ENCODE measurements at regions not wholly inside any gene's neighbourhood (a gene's known extent, or its start where the extent isn't known, plus 50 kb on each side); places are given as distances from the start of the nearest gene placed in this dataset.

GRCh38 chr19:28878862-28879566 lies 333.9 kb downstream of the UQCRFS1 start:
- no peak for ATAC-seq
- CTCF ChIA-PET, result interaction anchor here (0.8 to 2.8 kb wide), 13 partner anchors 11 to 413 kb away, joined by 3 to 38 read pairs (median 4); no protein-coding TSS in a partner anchor
- Mint-ChIP-seq H3K9me3 (no peaks in the 10 kb centered on the region), H3K4me1 (ENCODE audit: low read depth) (no peaks in the 10 kb centered on the region), H3K4me3 (no peak overlapping the region), H3K27me3 (peaks cover 4% of the 10 kb centered on the region), H3K36me3 (ENCODE audit: low read depth) (no peaks in the 10 kb centered on the region), H3K27ac (no peak overlapping the region)
- intact Hi-C loops (cut with micrococcal nuclease), result loop anchor here (5.0 kb wide), 2 partner anchors 142 to 412 kb away; no protein-coding TSS in a partner anchor
- TF ChIP-seq CTCF (IDR thresholded peaks at IDR 0.05), result peak; percentile 77
- POLR2A ChIA-PET, result interaction anchor here (1.0 kb wide), 1 partner anchor 142 kb away, joined by 3 read pairs; no protein-coding TSS in a partner anchor
- DNase-seq, result peak; percentile 78

- H3K36me3 Mint-ChIP-seq (ENCODE audit: low read depth), result no peaks in the 10 kb centered on the region
- intact Hi-C loops (cut with micrococcal nuclease), result loop anchor here (5.0 kb wide), 2 partner anchors 139 to 409 kb away; no protein-coding TSS in a partner anchor
- no peaks in the 10 kb centered on the region for H3K4me1 Mint-ChIP-seq (ENCODE audit: low read depth)
- H3K4me3 Mint-ChIP-seq, result no peak overlapping the region
- H3K27me3 Mint-ChIP-seq, result no peaks in the 10 kb centered on the region
- ChIA-PET POLR2A (no interaction called here), CTCF (interaction anchor here (1.3 kb wide), 1 partner anchor 142 kb away, joined by 3 read pairs; no protein-coding TSS in a partner anchor)
- no peak for TF ChIP-seq CTCF (IDR thresholded peaks at IDR 0.05)
- DNase-seq (no peak), ATAC-seq (no peak)
- no peak overlapping the region for H3K27ac Mint-ChIP-seq
- no peaks in the 10 kb centered on the region for H3K9me3 Mint-ChIP-seq
These were observed 336.3 kb downstream of the UQCRFS1 start for GRCh38 chr19:28876609-28877123.

GRCh38 chr19:28874742-28875141 lies 338.2 kb downstream of the UQCRFS1 start:
- H3K9me3 Mint-ChIP-seq, result no peaks in the 10 kb centered on the region
- ChIA-PET POLR2A (interaction anchor here (1.2 kb wide), 1 partner anchor 55 kb away, joined by 3 read pairs; no protein-coding TSS in a partner anchor), CTCF (no interaction called here)
- DNase-seq (no peak), ATAC-seq (no peak)
- no peaks in the 10 kb centered on the region for H3K36me3 Mint-ChIP-seq (ENCODE audit: low read depth)
- intact Hi-C loops (cut with micrococcal nuclease), result loop anchor here (5.0 kb wide), 2 partner anchors 137 to 407 kb away; no protein-coding TSS in a partner anchor
- no peak overlapping the region for H3K27ac Mint-ChIP-seq
- TF ChIP-seq CTCF (IDR thresholded peaks at IDR 0.05), result no peak
- H3K27me3 Mint-ChIP-seq, result peaks cover 3% of the 10 kb centered on the region
- H3K4me1 Mint-ChIP-seq (ENCODE audit: low read depth), result no peaks in the 10 kb centered on the region
- no peak overlapping the region for H3K4me3 Mint-ChIP-seq

GRCh38 chr19:28873301-28873700 lies 339.6 kb downstream of the UQCRFS1 start:
- POLR2A ChIA-PET, result interaction anchor here (1.2 kb wide), 1 partner anchor 53 kb away, joined by 3 read pairs; no protein-coding TSS in a partner anchor
- Mint-ChIP-seq H3K27ac (no peak overlapping the region), H3K27me3 (peaks cover 3% of the 10 kb centered on the region), H3K4me3 (no peak overlapping the region), H3K36me3 (ENCODE audit: low read depth) (no peaks in the 10 kb centered on the region), H3K9me3 (no peaks in the 10 kb centered on the region), H3K4me1 (ENCODE audit: low read depth) (no peaks in the 10 kb centered on the region)
- TF ChIP-seq CTCF (IDR thresholded peaks at IDR 0.05), result no peak
- DNase-seq (no peak), ATAC-seq (no peak)
- intact Hi-C loops (cut with micrococcal nuclease), result no loop called here
- CTCF ChIA-PET, result no interaction called here

GRCh38 chr19:28871099-28871725 lies 341.7 kb downstream of the UQCRFS1 start:
- intact Hi-C loops (cut with micrococcal nuclease), result no loop called here
- TF ChIP-seq CTCF (IDR thresholded peaks at IDR 0.05), result no peak
- Mint-ChIP-seq H3K9me3 (no peaks in the 10 kb centered on the region), H3K4me1 (ENCODE audit: low read depth) (no peaks in the 10 kb centered on the region), H3K4me3 (no peak overlapping the region), H3K36me3 (ENCODE audit: low read depth) (no peaks in the 10 kb centered on the region), H3K27me3 (peaks cover 3% of the 10 kb centered on the region), H3K27ac (no peak overlapping the region)
- ChIA-PET POLR2A (no interaction called here), CTCF (no interaction called here)
- DNase-seq (no peak), ATAC-seq (no peak)

Data from activated CD8-positive, alpha-beta T cell treated with anti-CD3 and anti-CD28 coated beads for 36 hours (primary cell).